HG02870 (cell line): ENCODE measurements at regions not wholly inside any gene's neighbourhood (a gene's known extent, or its start where the extent isn't known, plus 50 kb on each side); places are given as distances from the start of the nearest gene placed in this dataset.

ENCODE experiments used
- ATAC-seq: cut with Tn5 transposase; IDR thresholded peaks from one replicate; pipeline ENCODE4 v1.9.1; 2021; ENCODE audit warnings: mild to moderate bottlenecking, moderate library complexity; ENCODE audit not compliant: unreplicated experiment

GRCh38 chr10:78524342-78524741, 490.7 kb downstream of the RPS24 start:
- ATAC-seq = no peak

GRCh38 chr10:78524941-78525340, 491.3 kb downstream of the RPS24 start:
- ATAC-seq = no peak

- no peak for ATAC-seq
Observed at GRCh38 chr10:78526347-78526746, 492.7 kb downstream of the RPS24 start.

GRCh38 chr10:78527296-78527695, 493.6 kb downstream of the RPS24 start:
- ATAC-seq = no peak

GRCh38 chr10:78528749-78529204, 495.1 kb downstream of the RPS24 start:
- no peak for ATAC-seq

- ATAC-seq = no peak
Observed at GRCh38 chr10:78529262-78529661, 495.6 kb downstream of the RPS24 start.

GRCh38 chr10:78531088-78531487, 497.4 kb downstream of the RPS24 start:
- ATAC-seq = no peak

- ATAC-seq = no peak
Observed at GRCh38 chr10:78532480-78533042, 498.9 kb downstream of the RPS24 start.

GRCh38 chr10:78533098-78533497, 499.4 kb downstream of the RPS24 start:
- no peak for ATAC-seq

- no peak for ATAC-seq
Observed at GRCh38 chr10:78533776-78534175, 500.1 kb downstream of the RPS24 start.

- no peak for ATAC-seq
Observed at GRCh38 chr10:78535716-78536218, 502.1 kb downstream of the RPS24 start.

GRCh38 chr10:78537018-78537417, 503.4 kb downstream of the RPS24 start:
- no peak for ATAC-seq

- no peak for ATAC-seq
Observed at GRCh38 chr10:78539247-78539766, 505.6 kb downstream of the RPS24 start.

- no peak for ATAC-seq
Observed at GRCh38 chr10:78540355-78541076, 506.9 kb downstream of the RPS24 start.

- no peak for ATAC-seq
Observed at GRCh38 chr10:78541481-78542140, 507.9 kb downstream of the RPS24 start.

GRCh38 chr10:78542141-78542489, 508.5 kb downstream of the RPS24 start:
- no peak for ATAC-seq

GRCh38 chr10:78542521-78542920, 508.9 kb downstream of the RPS24 start:
- ATAC-seq = no peak

GRCh38 chr10:78543031-78543748, 509.5 kb downstream of the RPS24 start:
- no peak for ATAC-seq

- no peak for ATAC-seq
Observed at GRCh38 chr10:78543749-78544362, 510.2 kb downstream of the RPS24 start.

- ATAC-seq = no peak
Observed at GRCh38 chr10:78544423-78545090, 510.9 kb downstream of the RPS24 start.
